G401.6 (cell line): ENCODE measurements at regions not wholly inside any gene's neighbourhood (a gene's known extent, or its start where the extent isn't known, plus 50 kb on each side); places are given as distances from the start of the nearest gene placed in this dataset.

ENCODE experiments used
- FAIRE-seq: peaks from 2 replicates; lab custom pipeline; 2012; peaks lifted over from hg19 to GRCh38; lab: Jason Lieb, UNC

GRCh38 chr12:107978201-107978600 is 150.9 kb upstream of the WSCD2 start:
- no peak for FAIRE-seq

GRCh38 chr12:107978641-107979040 is 150.4 kb upstream of the WSCD2 start:
- no peak for FAIRE-seq

GRCh38 chr12:107983756-107984472 is 145.2 kb upstream of the WSCD2 start:
- FAIRE-seq, result no peak

- no peak for FAIRE-seq
These were observed 144.1 kb upstream of the WSCD2 start for GRCh38 chr12:107984973-107985372.

- FAIRE-seq, result no peak
These were observed 142.9 kb upstream of the WSCD2 start for GRCh38 chr12:107986183-107986582.

GRCh38 chr12:107990325-107990724 is 138.8 kb upstream of the WSCD2 start:
- FAIRE-seq, result no peak

DNA sequence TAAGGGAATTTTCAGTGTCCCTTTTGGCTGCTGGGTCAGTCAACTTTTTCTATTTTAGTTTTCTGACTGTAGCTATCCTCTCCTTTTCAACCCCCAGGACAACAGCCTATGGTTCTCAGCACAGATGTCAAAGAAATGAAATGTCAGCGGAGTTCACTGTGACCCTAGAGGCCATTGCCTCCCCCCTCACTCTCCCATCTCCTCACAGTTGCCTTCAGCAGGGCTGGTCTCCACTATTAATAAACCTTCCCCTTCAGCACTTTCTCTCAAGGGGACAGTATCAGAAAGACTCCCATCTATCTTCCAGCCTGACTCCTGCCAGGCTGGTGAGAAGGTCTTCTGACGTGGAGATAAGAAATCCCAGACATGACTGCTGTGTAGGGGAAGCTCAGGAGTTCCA is 137.1 kb upstream of the WSCD2 start:
- no peak for FAIRE-seq

DNA sequence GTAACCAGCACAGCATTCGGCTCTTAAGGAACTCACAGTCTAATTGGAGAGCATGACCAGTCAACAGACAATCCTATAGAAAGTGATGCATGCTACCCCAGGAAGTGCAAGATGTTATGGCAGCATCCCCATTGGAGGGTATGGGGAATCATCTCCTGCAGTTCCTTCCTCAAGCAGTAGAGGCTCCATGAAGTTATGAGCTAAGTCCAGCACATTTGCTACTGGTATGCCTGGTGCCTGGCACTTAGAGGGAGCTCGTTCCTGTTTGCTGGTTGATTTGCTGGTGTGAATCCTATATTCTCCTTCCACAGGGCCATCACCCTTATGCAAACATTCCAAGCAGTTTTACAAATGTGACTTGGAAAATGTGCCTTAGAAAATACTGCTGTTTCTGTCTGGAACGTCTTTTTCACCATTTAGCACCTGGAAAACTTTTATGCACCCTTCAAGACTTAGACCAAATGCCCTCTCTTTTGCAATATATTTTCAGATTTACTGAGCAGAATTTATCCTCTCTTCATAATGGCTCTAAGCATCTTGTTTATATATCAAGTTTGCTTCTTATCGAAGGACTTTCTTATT is 136.1 kb upstream of the WSCD2 start:
- no peak for FAIRE-seq

- FAIRE-seq, result no peak
These were observed 130.2 kb upstream of the WSCD2 start for GRCh38 chr12:107998863-107999262.

DNA sequence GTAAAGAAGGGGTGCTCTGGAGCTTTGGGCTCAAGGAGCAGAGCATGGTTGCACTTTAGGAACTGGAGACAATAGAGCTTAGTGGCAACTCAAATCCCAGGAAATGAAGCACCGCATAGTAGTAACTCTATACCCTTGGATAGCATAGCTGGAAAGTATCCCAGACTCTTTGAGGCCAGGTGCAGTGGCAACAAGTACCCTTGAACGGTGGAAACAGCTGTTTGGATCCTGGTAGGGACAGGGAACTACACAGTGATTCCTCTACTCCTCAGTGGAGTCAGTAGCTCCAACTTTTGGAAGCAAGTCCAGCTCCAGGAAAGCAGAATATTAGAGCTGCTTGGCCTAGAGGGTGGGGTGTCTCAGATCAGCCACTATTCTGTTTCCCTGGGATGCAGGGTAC is 129.0 kb upstream of the WSCD2 start:
- FAIRE-seq, result no peak

- no peak for FAIRE-seq
These were observed 124.8 kb upstream of the WSCD2 start for GRCh38 chr12:108004319-108004718.

DNA sequence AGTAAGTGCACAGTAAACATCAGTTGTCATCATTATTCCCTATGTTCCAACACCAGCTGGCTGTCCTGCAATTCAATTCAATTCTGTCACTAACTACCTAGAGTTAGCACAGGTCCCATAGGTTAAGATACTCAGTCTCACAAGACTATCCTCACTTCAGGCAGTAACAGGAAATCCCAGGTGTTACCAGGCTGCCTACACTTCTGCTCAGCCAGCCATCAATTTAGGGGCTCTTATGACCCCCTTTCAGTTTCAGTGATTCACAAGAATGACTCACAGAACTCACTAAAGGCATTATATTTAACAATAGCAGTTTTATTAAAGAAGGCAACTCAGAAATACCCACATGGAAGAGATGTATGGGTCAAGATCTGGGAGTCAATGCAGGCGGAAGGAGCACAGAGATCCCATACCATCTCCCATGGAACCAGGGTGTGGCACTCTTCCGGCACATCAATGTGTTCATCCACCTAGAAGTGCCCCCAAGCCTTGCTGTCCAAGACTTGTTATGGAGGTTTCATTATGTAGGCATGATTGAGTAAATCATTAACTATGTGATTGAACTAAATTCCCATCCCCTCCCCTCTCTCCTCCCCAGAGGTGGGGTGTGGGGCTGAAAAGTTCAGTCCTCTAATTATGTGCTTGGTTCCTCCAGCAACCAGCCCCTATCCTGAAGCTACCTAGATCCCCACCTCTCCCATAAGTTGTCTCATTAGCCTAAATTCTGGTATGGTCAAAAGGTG is 120.8 kb upstream of the WSCD2 start:
- no peak for FAIRE-seq

- no peak for FAIRE-seq
These were observed 119.5 kb upstream of the WSCD2 start for GRCh38 chr12:108009442-108010070.

DNA sequence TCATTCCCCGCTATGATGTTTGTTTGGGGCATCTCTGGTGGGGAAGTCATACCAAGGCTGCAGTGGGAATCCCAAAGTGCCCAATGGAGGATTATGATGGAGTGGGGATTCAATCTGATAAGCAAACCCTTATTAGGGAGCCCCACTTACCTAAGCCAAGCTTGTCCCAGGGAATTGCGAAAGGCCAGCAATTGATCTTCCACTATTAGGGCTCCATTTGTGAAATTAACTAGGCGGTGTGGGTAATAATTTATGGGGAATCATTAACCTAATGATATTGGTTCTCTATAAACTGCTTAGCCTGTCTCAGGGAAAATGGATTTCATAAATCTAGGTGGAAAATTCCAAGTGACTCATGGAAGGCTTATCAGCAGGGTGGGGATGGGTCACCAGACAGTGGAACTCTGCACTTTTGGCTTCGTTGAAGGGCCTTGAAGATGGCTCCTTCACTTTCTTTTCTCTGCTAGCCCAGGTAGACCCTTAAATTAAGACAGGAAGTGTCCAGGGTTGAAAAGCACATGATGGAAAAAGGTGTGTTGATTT is 113.0 kb upstream of the WSCD2 start:
- FAIRE-seq, result no peak

GRCh38 chr12:108017472-108018057 is 111.5 kb upstream of the WSCD2 start:
- no peak for FAIRE-seq

- no peak for FAIRE-seq
These were observed 109.2 kb upstream of the WSCD2 start for GRCh38 chr12:108019862-108020261.

GRCh38 chr12:108021141-108021540 is 107.9 kb upstream of the WSCD2 start:
- FAIRE-seq, result no peak

DNA sequence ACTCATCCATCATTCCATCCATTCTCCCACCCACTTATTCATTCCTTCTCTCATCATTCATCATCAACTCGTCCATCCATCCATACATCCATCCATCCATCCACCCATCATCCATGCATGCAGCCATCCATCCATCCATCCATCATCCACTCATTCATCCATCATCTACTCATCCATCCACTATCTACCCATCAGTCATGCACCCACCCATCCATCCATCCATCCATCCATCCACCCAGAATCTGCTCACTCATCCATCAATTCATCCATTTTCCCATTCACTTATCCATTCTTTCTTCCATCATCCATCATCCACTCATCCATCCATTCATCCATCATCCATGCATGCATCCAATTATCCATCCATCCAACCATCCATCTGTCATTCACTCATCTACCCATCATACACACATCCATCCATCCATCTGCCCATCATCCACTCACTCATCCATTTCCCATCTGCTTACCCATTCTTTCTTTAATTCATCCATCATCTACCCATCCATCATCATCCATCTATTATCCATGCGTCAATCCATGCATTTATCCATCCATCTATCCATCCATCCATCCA is 107.1 kb upstream of the WSCD2 start:
- FAIRE-seq, result no peak

GRCh38 chr12:108029051-108029835 is 99.8 kb upstream of the WSCD2 start:
- no peak for FAIRE-seq

GRCh38 chr12:108033090-108033489 is 96.0 kb upstream of the WSCD2 start:
- no peak for FAIRE-seq

- no peak for FAIRE-seq
These were observed 93.7 kb upstream of the WSCD2 start for GRCh38 chr12:108035372-108035771.
